Activated CD8-positive, alpha-beta T cell treated with anti-CD3 and anti-CD28 coated beads, Interleukin-2, amount 10 ng/mL, durations not matched to agents 7 days and 5 days (primary cell): ENCODE measurements at regions not wholly inside any gene's neighbourhood (a gene's known extent, or its start where the extent isn't known, plus 50 kb on each side); places are given as distances from the start of the nearest gene placed in this dataset.

Experiments used
- ATAC-seq: fragments of 150-1000 bp; cut with Tn5 transposase; one replicate; pipeline ENCODE4 v1.10.0; 2021; ENCODE audit warnings: moderate library complexity
- CTCF ChIA-PET: fragments of 350-600 bp; sonication (Branson Sonifier 250); formaldehyde crosslinking; loops from one replicate; lab custom pipeline; 2021; ENCODE audit warnings: antibody characterized with exemption; lab: Charles Lee
- POLR2A ChIA-PET: fragments of 350-600 bp; sonication (Branson Sonifier 250); formaldehyde crosslinking; loops from one replicate; lab custom pipeline; 2021; ENCODE audit warnings: antibody characterized with exemption; lab: Charles Lee
- DNase-seq: peaks from one replicate; pipeline ENCODE4 v3.0.0-alpha.2; 2020
- H3K27ac Mint-ChIP-seq: one replicate; pipeline ENCODE4 v1.8.0; 2021; ENCODE audit warnings: mild to moderate bottlenecking, mixed read lengths
- H3K27me3 Mint-ChIP-seq: one replicate; pipeline ENCODE4 v1.8.0; 2021; ENCODE audit warnings: low read depth, mixed read lengths
- H3K36me3 Mint-ChIP-seq: one replicate; pipeline ENCODE4 v1.8.0; 2021; ENCODE audit warnings: low read depth, mixed read lengths
- H3K4me1 Mint-ChIP-seq: one replicate; pipeline ENCODE4 v1.8.0; 2021; ENCODE audit warnings: low read depth, mixed read lengths
- H3K4me3 Mint-ChIP-seq: one replicate; pipeline ENCODE4 v1.8.0; 2021; ENCODE audit warnings: mild to moderate bottlenecking, mixed read lengths
- H3K9me3 Mint-ChIP-seq: one replicate; pipeline ENCODE4 v1.8.0; 2022; ENCODE audit warnings: mixed read lengths; ENCODE audit not compliant: insufficient read depth

DNA sequence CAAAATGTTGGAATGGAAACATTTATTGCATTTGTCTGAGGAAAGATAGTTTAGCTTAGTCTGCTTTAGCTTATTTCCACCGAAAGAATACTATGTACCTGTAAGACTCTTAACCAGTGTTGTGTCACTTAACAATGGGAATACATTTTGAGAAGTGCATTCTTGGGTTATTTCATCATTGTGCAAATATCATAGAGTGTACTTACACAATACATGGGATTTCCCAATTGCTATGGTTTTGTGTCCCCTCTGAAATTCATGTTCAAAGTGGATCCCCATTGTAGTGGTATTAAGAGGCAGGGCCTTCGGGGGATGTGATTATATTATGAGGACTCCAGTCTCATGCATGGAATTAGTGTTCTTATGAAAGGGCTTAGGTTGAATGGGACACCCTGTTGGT is 249.4 kb upstream of the UBE2E3 start:
- Mint-ChIP-seq H3K27me3 (no peaks in the 10 kb centered on the region), H3K4me3 (no peak overlapping the region), H3K9me3 (no peaks in the 10 kb centered on the region), H3K27ac (no peak overlapping the region), H3K36me3 (no peaks in the 10 kb centered on the region), H3K4me1 (no peaks in the 10 kb centered on the region)
- CTCF ChIA-PET: no interaction called here
- no peak for ATAC-seq
- no peak for DNase-seq
- POLR2A ChIA-PET: no interaction called here

DNA sequence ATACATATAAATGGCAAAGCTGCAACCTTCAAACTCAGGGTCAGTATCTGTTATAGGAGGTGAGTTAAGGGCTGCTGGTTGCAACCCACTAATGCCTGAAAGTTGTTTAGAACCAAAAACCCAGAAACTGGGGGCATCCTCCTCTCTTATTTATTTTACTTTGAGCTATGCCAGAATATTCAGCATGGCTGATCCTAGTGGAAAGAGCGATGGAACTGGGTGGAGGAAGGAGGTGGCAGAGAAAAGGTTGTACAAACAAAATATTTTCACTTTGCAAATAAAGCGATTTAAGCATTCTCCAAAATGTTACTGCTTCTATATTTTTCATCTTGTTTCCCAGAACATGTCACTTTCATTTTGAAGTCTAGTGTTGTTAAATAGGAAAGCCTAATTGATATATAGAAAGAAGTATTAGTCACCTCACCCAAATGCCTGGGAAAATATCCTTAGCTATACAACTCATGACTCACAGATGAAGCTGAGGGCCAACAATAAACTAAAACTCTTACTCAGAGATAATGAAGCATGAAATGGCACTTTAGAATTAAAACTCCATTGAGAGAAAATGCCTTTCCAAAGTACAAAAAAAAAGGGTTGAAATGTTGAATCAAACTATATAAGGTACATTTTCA is 251.4 kb upstream of the UBE2E3 start:
- CTCF ChIA-PET: no interaction called here
- no peaks in the 10 kb centered on the region for H3K27me3 Mint-ChIP-seq
- no peaks in the 10 kb centered on the region for H3K36me3 Mint-ChIP-seq
- H3K9me3 Mint-ChIP-seq: no peaks in the 10 kb centered on the region
- no peak overlapping the region for H3K4me3 Mint-ChIP-seq
- H3K4me1 Mint-ChIP-seq: no peaks in the 10 kb centered on the region
- no peak for ATAC-seq
- POLR2A ChIA-PET: no interaction called here
- DNase-seq: no peak
- H3K27ac Mint-ChIP-seq: no peak overlapping the region

DNA sequence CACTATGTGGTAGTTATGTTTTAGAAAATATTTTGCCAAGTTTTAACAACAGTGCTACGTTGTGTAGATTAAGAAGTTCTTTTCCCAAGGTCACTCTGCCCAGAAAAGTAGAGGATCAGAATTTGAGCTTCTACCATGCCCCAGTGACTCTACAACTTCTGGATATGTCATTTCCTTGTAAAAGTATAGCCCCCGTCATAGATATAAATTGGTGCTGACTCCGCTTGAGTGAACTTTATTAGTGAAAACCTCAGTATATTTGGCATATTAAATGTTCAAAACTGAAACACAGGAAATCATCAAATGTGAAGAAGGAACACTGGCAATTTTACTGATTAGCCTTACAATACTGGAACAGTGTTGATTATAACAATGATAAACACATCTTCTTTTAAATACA is 256.7 kb upstream of the UBE2E3 start:
- Mint-ChIP-seq H3K4me3 (no peak overlapping the region), H3K4me1 (no peaks in the 10 kb centered on the region), H3K9me3 (no peaks in the 10 kb centered on the region), H3K27ac (no peak overlapping the region), H3K36me3 (no peaks in the 10 kb centered on the region), H3K27me3 (no peaks in the 10 kb centered on the region)
- ChIA-PET POLR2A (no interaction called here), CTCF (no interaction called here)
- ATAC-seq (no peak), DNase-seq (no peak)

DNA sequence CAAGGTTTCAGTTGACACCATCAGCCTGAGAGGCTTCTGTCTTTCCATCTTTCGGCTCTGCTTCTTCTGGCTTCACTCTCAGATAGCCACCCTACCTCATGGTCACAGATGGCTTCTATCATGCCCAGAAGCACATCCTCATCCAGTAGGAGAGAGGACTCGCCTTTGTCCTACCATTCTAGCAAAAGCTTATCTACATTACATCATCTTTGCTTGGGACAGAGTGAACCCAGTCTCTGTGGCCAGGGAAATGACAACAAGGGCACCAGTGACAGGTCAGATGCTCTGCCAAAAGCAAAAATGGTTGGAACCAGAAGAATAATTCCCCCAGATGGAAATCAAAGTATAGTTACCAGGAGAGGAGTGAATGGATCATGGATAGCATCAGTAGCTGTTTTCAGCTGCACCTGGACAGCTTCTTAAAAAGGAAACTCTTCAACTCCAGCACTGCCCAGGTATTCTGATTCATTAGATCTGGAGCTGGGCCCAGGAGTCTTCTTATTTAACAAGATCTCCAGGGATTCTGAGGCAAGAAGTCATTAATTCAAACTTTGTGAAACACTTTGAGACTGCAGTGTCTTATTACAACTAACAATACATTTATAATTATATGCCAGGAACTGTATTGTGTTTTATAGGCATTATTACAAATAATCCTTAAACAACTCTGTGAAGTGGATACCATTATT is 257.7 kb upstream of the UBE2E3 start:
- no peak overlapping the region for H3K4me3 Mint-ChIP-seq

DNA sequence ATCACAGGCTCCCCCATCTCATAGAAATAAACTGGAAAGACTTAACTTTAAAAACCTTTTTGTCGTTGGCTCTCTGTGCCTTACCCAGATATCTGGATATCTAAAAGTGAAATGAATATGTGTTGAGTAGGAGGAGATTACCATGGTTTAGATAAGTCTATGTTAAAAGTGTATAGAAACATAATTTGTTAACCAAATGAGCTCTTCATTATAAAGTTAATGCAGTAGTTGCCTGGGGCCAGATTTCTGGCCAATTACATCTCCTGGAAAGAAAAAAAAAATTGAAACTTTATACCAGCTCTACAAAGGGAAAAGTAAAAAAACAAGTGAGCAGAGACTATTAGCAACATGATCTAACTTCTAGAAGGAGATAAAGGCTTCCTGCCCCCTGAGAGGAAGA is 259.6 kb upstream of the UBE2E3 start:
- ChIA-PET CTCF (no interaction called here), POLR2A (no interaction called here)
- H3K9me3 Mint-ChIP-seq: no peaks in the 10 kb centered on the region

More for the DNA sequence above, 257.7 kb upstream of the UBE2E3 start:
- Mint-ChIP-seq H3K9me3 (no peaks in the 10 kb centered on the region), H3K4me1 (no peaks in the 10 kb centered on the region), H3K27me3 (no peaks in the 10 kb centered on the region), H3K36me3 (no peaks in the 10 kb centered on the region), H3K27ac (no peak overlapping the region)
- CTCF ChIA-PET: no interaction called here
- POLR2A ChIA-PET: no interaction called here
- no peak for DNase-seq
- no peak for ATAC-seq

DNA sequence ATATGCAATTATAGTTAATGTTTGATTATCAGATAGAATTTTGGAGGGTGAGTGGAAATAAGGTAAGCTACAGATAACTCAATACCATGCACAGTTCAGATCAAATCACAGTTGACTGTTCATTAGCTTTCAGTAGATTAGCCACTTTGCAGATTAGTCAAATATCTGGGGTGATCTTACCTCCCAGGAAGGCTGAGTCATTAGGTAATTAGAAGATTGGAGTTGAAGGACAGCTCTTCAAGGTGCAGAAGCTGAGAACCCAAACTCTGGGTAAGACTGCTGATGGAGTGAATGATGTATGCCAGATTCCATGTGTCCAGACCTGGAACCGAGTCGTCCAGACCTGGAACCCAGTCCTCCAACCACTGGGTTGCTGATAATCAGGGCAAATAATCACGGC is 262.8 kb upstream of the UBE2E3 start:
- H3K4me3 Mint-ChIP-seq: no peak overlapping the region
- POLR2A ChIA-PET: no interaction called here
- no peak overlapping the region for H3K27ac Mint-ChIP-seq
- CTCF ChIA-PET: no interaction called here
- no peaks in the 10 kb centered on the region for H3K36me3 Mint-ChIP-seq
- H3K9me3 Mint-ChIP-seq: no peaks in the 10 kb centered on the region
- H3K4me1 Mint-ChIP-seq: no peaks in the 10 kb centered on the region
- DNase-seq: no peak
- no peaks in the 10 kb centered on the region for H3K27me3 Mint-ChIP-seq
- ATAC-seq: no peak

More for the DNA sequence above, 259.6 kb upstream of the UBE2E3 start:
- Mint-ChIP-seq H3K4me1 (no peaks in the 10 kb centered on the region), H3K36me3 (no peaks in the 10 kb centered on the region), H3K27me3 (no peaks in the 10 kb centered on the region), H3K27ac (no peak overlapping the region), H3K4me3 (no peak overlapping the region)
- no peak for ATAC-seq
- DNase-seq: no peak

DNA sequence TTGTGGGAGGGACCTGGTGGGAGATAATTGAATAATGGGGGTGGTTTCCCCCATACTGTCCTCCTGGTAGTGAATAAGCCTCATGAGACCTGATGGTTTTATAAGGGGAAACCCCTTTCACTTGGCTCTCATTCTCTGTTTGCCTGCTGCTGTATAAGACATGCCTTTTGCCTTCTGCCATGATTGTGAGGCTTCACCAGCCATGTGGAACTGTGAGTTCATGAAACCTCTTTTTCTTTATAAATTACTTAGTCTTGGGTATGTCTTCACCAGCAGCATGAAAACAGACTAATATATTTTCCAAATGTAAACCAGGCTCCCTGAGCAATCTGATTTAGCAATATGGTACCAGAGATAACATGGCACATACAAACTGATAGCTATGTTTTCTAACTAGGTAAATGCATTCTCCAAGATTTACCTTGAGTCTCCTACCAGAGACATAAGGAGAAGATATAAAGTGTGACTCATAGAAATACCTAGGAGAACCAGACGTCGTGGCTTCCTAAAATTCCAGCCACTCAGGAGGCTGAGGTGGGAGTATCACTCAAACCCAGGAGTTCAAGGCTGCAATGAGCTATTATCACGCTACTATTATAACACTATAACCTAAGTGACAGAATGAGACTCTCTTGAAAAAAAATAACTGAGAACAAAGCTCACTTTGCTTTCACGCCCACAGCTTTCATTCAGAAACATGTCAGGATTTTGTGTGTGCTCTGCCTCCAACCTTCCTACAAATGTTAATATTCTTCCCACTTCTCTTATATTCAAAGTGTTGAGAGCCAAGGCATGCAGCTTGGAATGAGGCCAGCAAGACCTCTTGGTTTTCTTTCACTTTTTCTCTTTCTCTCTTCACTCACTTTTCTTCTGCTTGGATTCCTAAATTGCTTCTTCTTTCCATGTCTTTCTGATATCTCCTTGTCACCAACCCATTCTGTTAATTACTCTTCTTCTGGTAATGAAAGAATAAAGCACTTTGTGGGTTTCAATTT is 263.9 kb upstream of the UBE2E3 start:
- no peaks in the 10 kb centered on the region for H3K4me1 Mint-ChIP-seq
- H3K27me3 Mint-ChIP-seq: no peaks in the 10 kb centered on the region
- no peaks in the 10 kb centered on the region for H3K9me3 Mint-ChIP-seq
- H3K27ac Mint-ChIP-seq: no peak overlapping the region
- ATAC-seq: no peak
- CTCF ChIA-PET: no interaction called here
- DNase-seq: no peak
- POLR2A ChIA-PET: no interaction called here
- H3K36me3 Mint-ChIP-seq: no peaks in the 10 kb centered on the region
- no peak overlapping the region for H3K4me3 Mint-ChIP-seq

DNA sequence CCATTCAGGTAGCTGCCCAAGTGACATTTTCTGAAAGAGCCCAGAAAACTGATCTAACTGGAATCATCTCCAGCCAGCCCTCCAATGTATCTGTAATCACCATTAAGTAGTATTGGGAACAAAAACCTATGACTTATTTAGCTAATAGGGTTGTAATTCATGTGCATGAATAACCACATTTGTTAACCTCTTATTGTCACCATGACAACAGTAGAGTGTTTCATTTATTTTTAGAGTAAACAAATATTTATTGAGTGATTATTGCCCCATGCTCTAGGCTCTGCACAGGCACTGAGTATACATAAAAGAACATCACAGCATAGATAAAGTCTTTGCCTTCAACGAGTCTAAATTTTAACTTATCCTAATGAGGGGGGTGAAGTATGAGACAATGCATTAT is 265.4 kb upstream of the UBE2E3 start:
- Mint-ChIP-seq H3K36me3 (no peaks in the 10 kb centered on the region), H3K9me3 (no peaks in the 10 kb centered on the region), H3K27ac (no peak overlapping the region), H3K27me3 (no peaks in the 10 kb centered on the region), H3K4me3 (no peak overlapping the region), H3K4me1 (no peaks in the 10 kb centered on the region)
- no peak for DNase-seq
- ATAC-seq: no peak
- ChIA-PET CTCF (no interaction called here), POLR2A (no interaction called here)

DNA sequence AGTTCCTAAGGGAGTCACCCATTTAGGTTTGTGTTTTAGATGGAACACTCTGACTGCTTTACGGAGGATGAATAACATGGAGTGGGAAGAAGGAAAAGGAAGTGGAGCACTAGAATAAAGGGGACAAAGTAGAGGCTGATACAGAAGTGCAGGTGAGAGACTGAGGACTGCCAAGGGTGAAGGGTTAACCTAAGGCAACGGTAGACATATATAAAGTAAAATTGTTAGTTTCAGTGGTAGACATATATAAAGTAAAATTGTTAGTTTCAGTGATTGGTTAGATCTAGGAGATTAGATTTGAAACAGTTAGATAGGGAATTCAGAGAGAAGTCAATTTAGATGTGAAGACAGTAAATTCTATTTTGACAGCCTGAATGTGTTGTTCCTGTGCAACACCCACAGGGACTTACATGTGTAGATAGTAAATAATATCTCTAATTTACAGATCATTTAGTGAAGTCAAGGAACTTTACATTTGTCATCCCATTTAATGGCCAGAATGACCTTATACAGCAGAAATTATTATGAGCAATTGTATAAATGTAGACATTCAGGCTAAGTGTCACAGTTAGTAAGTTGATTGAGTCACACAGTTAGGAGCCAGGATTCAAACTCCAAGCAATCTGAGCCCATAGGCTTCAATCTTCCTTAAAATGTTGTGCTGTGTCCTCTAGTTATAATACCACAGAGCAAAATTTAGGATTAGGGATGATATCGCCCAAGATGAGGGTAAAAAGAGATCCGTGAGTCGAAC is 270.8 kb upstream of the UBE2E3 start:
- no peak for ATAC-seq
- Mint-ChIP-seq H3K4me3 (no peak overlapping the region), H3K27me3 (no peaks in the 10 kb centered on the region), H3K9me3 (no peaks in the 10 kb centered on the region), H3K36me3 (no peaks in the 10 kb centered on the region), H3K4me1 (no peaks in the 10 kb centered on the region), H3K27ac (no peak overlapping the region)
- CTCF ChIA-PET: no interaction called here
- DNase-seq: no peak
- POLR2A ChIA-PET: no interaction called here

DNA sequence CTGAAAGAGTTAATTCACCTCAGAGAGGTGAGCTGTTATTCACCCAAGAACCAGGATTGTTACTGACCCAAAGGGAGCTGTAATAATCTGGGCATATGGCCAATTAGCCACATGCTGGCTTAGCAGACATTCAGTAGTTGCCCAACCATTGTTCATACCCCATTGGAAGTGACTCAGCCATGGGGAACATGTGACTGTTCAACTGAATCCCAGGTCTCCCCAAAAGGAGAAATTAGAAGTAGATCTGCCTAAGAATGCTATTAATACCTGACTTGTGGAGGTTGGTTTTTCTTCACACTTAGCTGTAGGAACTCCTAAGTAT is 272.6 kb upstream of the UBE2E3 start:
- H3K9me3 Mint-ChIP-seq: no peaks in the 10 kb centered on the region
- H3K36me3 Mint-ChIP-seq: no peaks in the 10 kb centered on the region
- CTCF ChIA-PET: no interaction called here

DNA sequence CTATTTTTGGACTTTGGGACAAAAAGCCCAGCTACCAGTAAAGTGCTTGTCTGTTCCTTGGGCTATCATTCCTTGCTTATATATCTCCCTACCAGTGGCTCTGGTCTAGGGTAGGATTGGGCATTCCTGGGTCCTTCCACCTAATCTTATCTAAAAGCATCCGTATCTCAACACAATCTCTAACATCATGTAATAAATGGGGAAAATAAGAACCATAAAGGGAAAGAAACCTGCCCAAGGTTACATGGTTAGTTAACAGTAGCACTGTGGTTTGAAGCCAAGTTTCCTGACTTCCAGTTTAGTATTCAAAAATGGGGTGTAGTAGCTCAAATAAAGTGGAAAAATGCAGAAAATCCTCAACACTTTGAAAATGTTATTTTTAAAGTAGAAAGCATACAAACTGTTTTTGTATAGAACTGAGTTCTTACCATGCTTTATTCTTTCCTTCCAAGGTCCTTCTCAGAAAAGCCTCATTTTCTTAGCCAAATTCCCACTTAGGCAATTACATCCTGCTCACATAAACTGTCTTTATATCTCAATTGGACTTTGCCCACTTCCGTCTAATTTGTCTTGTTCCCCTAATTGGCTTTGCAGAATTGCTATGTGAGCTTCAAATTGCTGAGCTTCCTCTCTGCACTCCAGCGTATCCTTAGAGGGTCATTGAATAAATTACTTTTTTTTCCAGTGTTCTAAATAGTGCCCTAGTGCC is 273.1 kb upstream of the UBE2E3 start:
- no peak for ATAC-seq
- DNase-seq: no peak
- H3K27me3 Mint-ChIP-seq: no peaks in the 10 kb centered on the region
- ChIA-PET CTCF (no interaction called here), POLR2A (no interaction called here)
- H3K36me3 Mint-ChIP-seq: no peaks in the 10 kb centered on the region
- H3K4me3 Mint-ChIP-seq: no peak overlapping the region
- H3K4me1 Mint-ChIP-seq: no peaks in the 10 kb centered on the region
- H3K9me3 Mint-ChIP-seq: no peaks in the 10 kb centered on the region
- H3K27ac Mint-ChIP-seq: no peak overlapping the region

More for the DNA sequence above, 272.6 kb upstream of the UBE2E3 start:
- H3K4me3 Mint-ChIP-seq: no peak overlapping the region
- ATAC-seq (no peak), DNase-seq (no peak)
- H3K4me1 Mint-ChIP-seq: no peaks in the 10 kb centered on the region
- no peak overlapping the region for H3K27ac Mint-ChIP-seq
- POLR2A ChIA-PET: no interaction called here
- no peaks in the 10 kb centered on the region for H3K27me3 Mint-ChIP-seq
